Cardiac fibroblast (primary cell): ENCODE measurements at regions not wholly inside any gene's neighbourhood (a gene's known extent, or its start where the extent isn't known, plus 50 kb on each side); places are given as distances from the start of the nearest gene placed in this dataset.

Experiments used
- DNase-seq, 2 donors: peaks; one replicate each; pipeline versions ENCODE4 v3.0.0 to v3.0.0-alpha.2; 2010; ENCODE audit warnings: low read depth in 2 of 2
- H3K4me3 ChIP-seq, 2 donors: replicated peaks in 1 of 2; 1 replicate in 1 of 2; 2 replicates in 1 of 2; pipeline ENCODE4 v1.5.1; 2011; ENCODE audit warnings: low read depth in 2 of 2, low read length in 2 of 2, mild to moderate bottlenecking in 2 of 2, moderate library complexity in 1 of 2
- CTCF ChIP-seq: IDR thresholded peaks from one replicate; pipeline ENCODE4 v1.5.1; 2011; ENCODE audit warnings: low read depth, mild to moderate bottlenecking, low read length, inconsistent platforms

DNA sequence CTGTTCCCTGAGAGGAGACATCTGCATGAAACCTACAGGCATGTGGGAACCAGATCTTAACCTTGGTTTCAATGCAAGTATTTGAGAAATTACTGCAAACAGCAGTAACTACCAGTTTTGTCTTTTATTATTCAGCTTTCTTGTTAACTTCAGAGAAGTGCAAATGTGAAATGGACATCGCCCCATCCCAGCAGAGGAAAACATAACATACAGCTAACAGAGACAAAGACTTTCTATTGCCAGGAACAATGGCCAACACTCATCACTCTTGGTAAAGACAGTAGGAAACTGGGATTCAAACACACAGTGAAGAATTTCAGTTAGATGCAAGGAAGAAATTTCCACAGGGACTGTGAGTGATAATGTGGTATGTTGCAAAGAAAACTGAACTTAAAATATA lies 115.1 kb downstream of the SLC30A10 start:
- no peak for TF ChIP-seq CTCF
- H3K4me3 ChIP-seq, result no peak overlapping the region
- DNase-seq, result no peak

DNA sequence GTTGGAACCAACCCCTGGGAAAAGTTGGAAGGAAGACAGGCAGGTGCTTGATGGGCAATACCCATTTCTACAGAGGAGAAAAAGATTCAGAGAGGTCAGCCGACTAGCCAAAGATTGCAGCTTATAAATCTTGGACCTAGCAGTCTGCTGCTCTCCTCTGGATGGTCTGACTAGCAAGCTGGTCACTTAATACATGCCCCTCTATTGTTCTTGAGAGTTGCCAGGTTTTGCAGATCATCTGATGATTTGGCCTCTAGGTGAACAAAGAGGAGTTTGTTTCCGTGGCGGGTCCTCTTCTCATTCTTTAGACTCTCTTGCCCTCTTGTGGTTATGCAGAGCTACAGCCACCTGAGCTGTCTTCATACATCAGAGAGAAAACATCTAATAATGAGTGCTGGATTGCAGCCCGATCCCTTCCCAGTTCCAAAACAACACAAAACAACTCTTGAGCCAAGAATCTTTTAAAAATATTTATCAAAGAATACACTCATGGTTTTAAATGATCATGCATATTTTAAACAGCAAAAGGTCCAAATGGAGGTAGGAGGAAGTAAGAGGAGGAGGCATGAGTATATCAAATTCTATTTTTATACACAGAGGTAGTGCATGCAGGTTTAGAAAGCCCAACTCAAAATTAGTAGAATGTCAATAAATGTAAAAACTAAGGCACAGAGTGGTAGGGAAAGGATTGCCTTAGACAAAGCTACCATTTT lies 115.7 kb downstream of the SLC30A10 start:
- H3K4me3 ChIP-seq, result no peak overlapping the region
- TF ChIP-seq CTCF, result peak; percentile 82
- peak; percentile 74 to 83 for DNase-seq

GRCh38 chr1:219812086-219812485 lies 116.3 kb downstream of the SLC30A10 start:
- H3K4me3 ChIP-seq, result no peak overlapping the region
- no peak for TF ChIP-seq CTCF
- DNase-seq, result no peak

- DNase-seq, result peak in 1 of 2 donors; percentile 42
- H3K4me3 ChIP-seq, result no peak overlapping the region
- no peak for TF ChIP-seq CTCF
Observed at GRCh38 chr1:219810451-219810850, 117.9 kb downstream of the SLC30A10 start.

GRCh38 chr1:219808790-219809189 lies 119.6 kb downstream of the SLC30A10 start:
- DNase-seq, result no peak
- no peak for TF ChIP-seq CTCF
- no peak overlapping the region for H3K4me3 ChIP-seq

DNA sequence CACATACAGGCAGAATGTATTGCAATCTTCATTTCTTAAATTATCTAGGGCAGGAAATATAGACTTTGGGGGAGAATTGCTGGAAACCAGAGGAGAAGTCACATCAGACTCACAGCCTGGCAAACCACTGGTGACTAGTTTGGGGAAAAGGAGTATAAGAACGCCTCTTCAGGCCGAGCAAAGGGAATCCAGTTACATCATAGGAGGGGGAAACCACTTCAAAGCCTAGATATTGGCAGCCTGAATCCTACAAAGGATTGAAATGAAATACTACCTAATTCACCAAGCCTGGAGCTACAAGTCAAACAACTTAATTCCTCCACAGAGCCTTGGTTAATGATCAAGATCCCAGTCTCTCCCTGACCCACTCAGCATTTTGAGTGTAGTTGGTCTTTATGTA lies 121.7 kb downstream of the SLC30A10 start:
- no peak for TF ChIP-seq CTCF
- no peak overlapping the region for H3K4me3 ChIP-seq
- no peak for DNase-seq

DNA sequence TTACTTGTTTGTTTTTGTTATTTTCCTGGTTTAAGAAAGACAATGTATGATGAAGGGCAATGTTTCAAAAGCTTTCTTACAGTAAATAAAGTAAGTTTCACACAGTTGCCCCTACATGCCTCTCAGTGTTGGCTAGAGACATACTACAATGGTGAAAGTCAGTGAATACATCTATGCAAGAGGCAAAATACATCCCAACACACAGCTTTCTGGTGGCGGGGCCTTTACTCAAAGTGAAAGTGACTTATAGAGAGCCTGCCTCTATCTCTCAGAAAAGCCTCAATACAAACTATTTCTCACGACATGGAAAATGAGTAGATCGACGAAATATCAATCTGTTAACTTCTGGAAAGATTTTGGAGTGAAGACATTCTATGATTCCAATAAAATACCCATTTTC lies 122.3 kb downstream of the SLC30A10 start:
- TF ChIP-seq CTCF, result no peak
- no peak overlapping the region for H3K4me3 ChIP-seq
- no peak for DNase-seq
